K562 (cell line): ENCODE measurements at regions not wholly inside any gene's neighbourhood (a gene's known extent, or its start where the extent isn't known, plus 50 kb on each side); places are given as distances from the start of the nearest gene placed in this dataset.

Experiments used
- ATAC-seq: fragments of 200-7000 bp; cut with Tn5 transposase; 3 replicates; pipeline ENCODE4 v1.9.1; 2020; ENCODE audit warnings: moderate library complexity
- BruUV-seq: library from RNA; stranded (reverse); fragments of 400-500 nt; replicated peaks from 2 replicates; lab custom pipeline; 2021; lab: Mats Ljungman, UMichigan
- CTCF ChIA-PET: fragments of 300-600 bp; formaldehyde crosslinking; extraction: SDS; loops from one replicate; lab custom pipeline; 2021; ENCODE audit warnings: low intra/inter-chr PET ratio; lab: Yijun Ruan, JAX
- POLR2A ChIA-PET: fragments of 300-600, 350-650 bp; sonication (Branson Sonifier 250); formaldehyde crosslinking; extraction: SDS; loops from one replicate; lab custom pipeline; 2021; ENCODE audit warnings: antibody characterized with exemption, inconsistent platforms; lab: Yijun Ruan, JAX
- DNase-seq, 4 experiments: peaks; one replicate each; pipeline versions ENCODE4 v3.0.0 to v3.0.0-alpha.2; 2011 to 2018; ENCODE audit warnings: low spot score in 3 of 4, mixed read lengths in 3 of 4; ENCODE audit errors: extremely low read depth in 1 of 4
- FAIRE-seq: peaks from 2 replicates; lab custom pipeline; 2011; peaks lifted over from hg19 to GRCh38; lab: Jason Lieb, UNC
- H2AFZ ChIP-seq: 2 replicates; pipeline ENCODE4 v1.6.0; 2011; ENCODE audit warnings: low read depth, low read length, control low read depth, inconsistent platforms
- H3K27ac ChIP-seq: fragments of 200-600 bp; 3 replicates; pipeline ENCODE4 v1.8.0; 2011; ENCODE audit warnings: low read depth, mild to moderate bottlenecking, control low read depth, inconsistent platforms, low read length, moderate library complexity, mixed read lengths; ENCODE audit errors: extremely low read depth
- H3K27me3 ChIP-seq, 2 experiments: fragments of 300-600 bp in 1 of 2; 2 replicates in 1 of 2; 3 replicates in 1 of 2; pipeline versions ENCODE4 v1.6.0 to v1.8.0; 2011; ENCODE audit warnings: inconsistent platforms in 2 of 2, low read length in 2 of 2, mild to moderate bottlenecking in 1 of 2, mixed read lengths in 1 of 2, moderate library complexity in 1 of 2; ENCODE audit not compliant: control insufficient read depth in 2 of 2, insufficient read depth in 2 of 2
- H3K36me3 ChIP-seq: fragments of 300-600 bp; 3 replicates; pipeline ENCODE4 v1.8.0; 2011; ENCODE audit warnings: mild to moderate bottlenecking, low read length, inconsistent platforms; ENCODE audit not compliant: control insufficient read depth, insufficient read depth
- H3K4me1 ChIP-seq, 2 experiments: fragments of 200-600 bp in 1 of 2; replicated peaks in 1 of 2; 2 replicates in 1 of 2; 3 replicates in 1 of 2; pipeline versions ENCODE4 v1.5.1 to v1.8.0; 2011; ENCODE audit warnings: inconsistent platforms in 2 of 2, low read length in 2 of 2, mild to moderate bottlenecking in 1 of 2, mixed read lengths in 1 of 2, moderate library complexity in 1 of 2; ENCODE audit not compliant: control insufficient read depth in 2 of 2, insufficient read depth in 2 of 2
- H3K4me2 ChIP-seq: 2 replicates; pipeline ENCODE4 v1.6.1; 2011; ENCODE audit warnings: low read length, control low read depth, inconsistent platforms, mixed read lengths; ENCODE audit not compliant: insufficient read depth
- H3K4me3 ChIP-seq: fragments of 200-600 bp; sonication (generic), shearing (Covaris generic); 2 replicates; pipeline ENCODE4 v1.5.1; 2016; ENCODE audit warnings: control low read depth, inconsistent platforms
- H3K79me2 ChIP-seq: fragments of 200-600 bp; 3 replicates; pipeline ENCODE4 v1.8.0; 2011; ENCODE audit warnings: low read length, inconsistent platforms; ENCODE audit not compliant: control insufficient read depth, insufficient read depth
- H3K9ac ChIP-seq, 2 experiments: 2 replicates each; pipeline versions ENCODE4 v1.6.0 to v1.6.1; 2011; ENCODE audit warnings: low read depth in 2 of 2, low read length in 2 of 2, control low read depth in 1 of 2, inconsistent platforms in 1 of 2, mild to moderate bottlenecking in 1 of 2, mixed read lengths in 1 of 2; ENCODE audit not compliant: insufficient read depth in 1 of 2
- H3K9me1 ChIP-seq: one replicate; pipeline ENCODE4 v1.6.0; 2011; ENCODE audit warnings: inconsistent platforms, mild to moderate bottlenecking, low read length, moderate library complexity; ENCODE audit not compliant: control insufficient read depth, insufficient read depth
- H3K9me3 ChIP-seq: replicated peaks from 2 replicates; pipeline ENCODE4 v1.5.1; 2011; ENCODE audit warnings: low read depth, low read length, inconsistent platforms; ENCODE audit not compliant: control insufficient read depth, insufficient read depth
- H4K20me1 ChIP-seq: replicated peaks from 2 replicates; pipeline ENCODE4 v1.6.1; 2011; ENCODE audit warnings: low read length, inconsistent platforms, mixed read lengths; ENCODE audit not compliant: control insufficient read depth, insufficient read depth
- CEBPG ChIP-seq, 3 experiments: fragments of 200-800 bp in 1 of 3; sonication (Bioruptor generic) in 1 of 3; sonication (generic) in 1 of 3; formaldehyde crosslinking in 1 of 3; IDR thresholded peaks in 2 of 3; conservative IDR thresholded peaks in 1 of 3; 2 replicates each; pipeline versions ENCODE4 v1.6.1 to v1.8.0; 2016 to 2022; ENCODE audit warnings: missing compliant biosample characterization in 2 of 3, missing genetic modification characterization in 2 of 3, mild to moderate bottlenecking in 1 of 3, missing genetic modification reagents in 1 of 3
- CHD4 ChIP-seq: fragments of 200-600 bp; sonication (generic); IDR thresholded peaks from 3 replicates; pipeline ENCODE4 v1.6.1; 2012; ENCODE audit warnings: low read depth, mild to moderate bottlenecking, mixed read lengths, low read length, inconsistent platforms; ENCODE audit not compliant: insufficient read depth, insufficient replicate concordance, poor library complexity, severe bottlenecking
- DIDO1 ChIP-seq: fragments of 450-650 bp; IDR thresholded peaks from 2 replicates; pipeline ENCODE4 v1.6.1; 2016; ENCODE audit warnings: low read depth, missing biosample characterization, missing genetic modification characterization
- DPF2 ChIP-seq: fragments of 450-650 bp; IDR thresholded peaks from 2 replicates; pipeline ENCODE4 v1.6.1; 2016
- EWSR1 ChIP-seq: fragments of 450-650 bp; IDR thresholded peaks from 2 replicates; pipeline ENCODE4 v1.6.1; 2018; ENCODE audit warnings: borderline replicate concordance, mild to moderate bottlenecking, low read depth, moderate library complexity; ENCODE audit not compliant: partially characterized antibody
- EZH2 ChIP-seq: IDR thresholded peaks from 2 replicates; pipeline ENCODE4 v1.6.1; 2012; ENCODE audit warnings: low read depth, mild to moderate bottlenecking, inconsistent platforms, low read length, borderline replicate concordance
- GATA2 ChIP-seq: sonication (generic); formaldehyde crosslinking; IDR thresholded peaks from 2 replicates; pipeline ENCODE4 v1.4.0; 2020; ENCODE audit warnings: mild to moderate bottlenecking, missing genetic modification reagents
- HNRNPLL ChIP-seq: fragments of 200-400 bp; formaldehyde crosslinking; IDR thresholded peaks from 2 replicates; pipeline ENCODE4 v1.6.1; 2017; ENCODE audit warnings: low read length, low read depth, mild to moderate bottlenecking; ENCODE audit not compliant: poor library complexity, severe bottlenecking
- NCOA1 ChIP-seq: fragments of 450-650 bp; IDR thresholded peaks from 2 replicates; pipeline ENCODE4 v1.6.1; 2016; ENCODE audit warnings: low read depth
- NFIC ChIP-seq: fragments of 450-650 bp; IDR thresholded peaks from 2 replicates; pipeline ENCODE4 v1.6.1; 2017; ENCODE audit warnings: mild to moderate bottlenecking, inconsistent platforms
- SIN3B ChIP-seq: fragments of 450-650 bp; IDR thresholded peaks from 2 replicates; pipeline ENCODE4 v1.6.1; 2017; ENCODE audit warnings: low read depth, mild to moderate bottlenecking, moderate library complexity
- ZBTB17 ChIP-seq: fragments of 450-650 bp; formaldehyde crosslinking; IDR thresholded peaks from 2 replicates; pipeline ENCODE4 v1.4.0; 2020; ENCODE audit warnings: mild to moderate bottlenecking
- ZNF584 ChIP-seq: fragments of 200-800 bp; sonication (Bioruptor generic); IDR thresholded peaks from 2 replicates; pipeline ENCODE4 v1.6.1; 2016; ENCODE audit warnings: low read depth, mild to moderate bottlenecking, missing genetic modification characterization, missing compliant biosample characterization
- in situ Hi-C: fragments of 300-500 bp; cut with MboI; formaldehyde crosslinking; loops from 4 replicates; pipeline ENCODE4 v1.15.0; 2018; ENCODE audit warnings: inconsistent platforms, mixed read lengths
- intact Hi-C: fragments of 100-400 bp; cut with micrococcal nuclease; formaldehyde crosslinking; loops from 2 replicates; pipeline ENCODE4 v1.14.2; 2022
- TF ChIP-seq, protein P1 (sequence below): sonication (generic); formaldehyde crosslinking; IDR thresholded peaks from 2 replicates; pipeline ENCODE4 v1.9.0; 2022; ENCODE audit warnings: mild to moderate bottlenecking, missing genetic modification reagents

DNA sequence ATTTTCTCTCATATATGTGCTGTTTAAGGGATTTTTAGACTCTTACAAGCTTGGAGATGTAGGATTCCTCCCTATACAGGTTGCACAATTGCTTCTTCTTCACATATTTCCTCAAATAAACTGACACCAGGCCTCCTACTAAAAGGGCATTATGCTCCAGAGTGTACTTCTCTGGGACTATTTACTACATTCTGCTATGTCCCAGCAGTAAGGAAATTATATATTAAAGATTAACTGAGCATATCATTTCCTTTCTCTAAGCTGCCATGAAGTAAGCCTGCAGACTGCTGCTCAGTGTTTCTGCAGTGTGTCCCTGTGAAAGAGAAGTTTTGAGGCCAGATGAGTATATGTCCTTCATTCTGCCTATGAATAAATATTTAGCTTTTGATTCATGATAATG lies 356.9 kb upstream of the NUDT12 start:
- in situ Hi-C loops (no loop called here), intact Hi-C loops (no loop called here)
- no peak overlapping the region for H3K27ac ChIP-seq
- no peaks in the 10 kb centered on the region for H3K27me3 ChIP-seq
- no peak overlapping the region for H2AFZ ChIP-seq
- H3K4me2 ChIP-seq = no peak overlapping the region
- no peak for TF ChIP-seq ZNF584 (CRISPR knock-in tag)
- no peak for TF ChIP-seq SIN3B
- TF ChIP-seq, protein P1, sequence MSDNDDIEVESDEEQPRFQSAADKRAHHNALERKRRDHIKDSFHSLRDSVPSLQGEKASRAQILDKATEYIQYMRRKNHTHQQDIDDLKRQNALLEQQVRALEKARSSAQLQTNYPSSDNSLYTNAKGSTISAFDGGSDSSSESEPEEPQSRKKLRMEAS (CRISPR knock-in tag) = no peak
- no peak for TF ChIP-seq NCOA1
- no peaks in the 10 kb centered on the region for H4K20me1 ChIP-seq
- no peak for ATAC-seq
- DNase-seq = no peak
- H3K4me1 ChIP-seq = no peaks in the 10 kb centered on the region
- no peaks in the 10 kb centered on the region for H3K79me2 ChIP-seq
- ChIA-PET POLR2A (interaction anchor here (0.5 kb wide), 1 partner anchor 20 kb away, joined by 3 read pairs; no protein-coding TSS in a partner anchor), CTCF (no interaction called here)
- no peak for FAIRE-seq
- no peak overlapping the region for H3K4me3 ChIP-seq
- H3K9ac ChIP-seq = no peak overlapping the region
- no peaks in the 10 kb centered on the region for H3K9me3 ChIP-seq
- no peaks in the 10 kb centered on the region for H3K36me3 ChIP-seq
- no peaks in the 10 kb centered on the region for H3K9me1 ChIP-seq
- no TSS peak for BruUV-seq

DNA sequence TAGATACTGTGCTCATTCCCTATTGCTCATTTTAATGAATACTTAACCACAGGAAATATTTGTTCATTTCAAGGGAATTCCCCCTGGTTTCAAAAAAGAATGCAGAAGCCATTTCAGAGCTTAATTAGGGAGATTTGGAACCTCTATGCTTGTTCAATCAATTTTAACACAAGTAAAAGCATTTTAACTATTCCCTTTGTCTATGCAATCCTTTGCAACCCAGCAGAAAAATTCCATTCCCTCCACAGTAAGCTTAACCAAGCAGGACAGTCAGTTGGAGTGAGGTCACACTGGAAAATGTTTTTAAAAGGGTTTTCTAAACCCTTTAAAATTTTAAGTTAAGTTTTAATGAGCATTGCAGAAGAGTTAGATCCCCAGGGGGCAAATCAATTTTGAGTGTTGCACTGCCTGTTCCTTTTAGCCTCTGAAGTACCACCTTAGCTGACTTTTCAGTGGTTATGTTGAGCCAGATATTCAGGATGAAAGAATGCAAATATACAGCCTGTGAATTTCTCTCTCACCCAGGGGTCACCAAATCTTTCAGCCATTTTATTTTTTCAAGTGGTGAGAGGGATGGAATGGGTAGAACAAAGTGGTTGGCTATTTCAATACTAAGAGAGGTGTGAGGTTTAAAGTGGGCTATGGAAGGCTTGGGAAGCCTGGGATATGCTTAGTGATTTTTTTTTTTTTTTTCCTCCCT lies 356.2 kb upstream of the NUDT12 start:
- Histone ChIP-seq H3K79me2 (no peaks in the 10 kb centered on the region), H3K9me1 (no peaks in the 10 kb centered on the region), H3K9me3 (no peaks in the 10 kb centered on the region), H4K20me1 (no peaks in the 10 kb centered on the region), H2AFZ (no peak overlapping the region), H3K27ac (no peak overlapping the region), H3K4me3 (no peak overlapping the region), H3K4me2 (no peak overlapping the region), H3K36me3 (no peaks in the 10 kb centered on the region), H3K9ac (no peak overlapping the region), H3K4me1 (no peaks in the 10 kb centered on the region), H3K27me3 (no peaks in the 10 kb centered on the region)
- intact Hi-C loops = no loop called here
- ChIA-PET POLR2A (no interaction called here), CTCF (no interaction called here)
- DNase-seq = no peak
- in situ Hi-C loops = no loop called here
- no peak for ATAC-seq
- no peak for FAIRE-seq
- no peak for TF ChIP-seq GATA2 (CRISPR knock-in tag)
- TF ChIP-seq CEBPG (CRISPR knock-in tag; IDR thresholded peaks at IDR 0.05) = no peak
- no peak for TF ChIP-seq CEBPG (tag; conservative IDR thresholded peaks at IDR 0.05 in 1 of 2, IDR thresholded peaks at IDR 0.05 in 1 of 2)
- TF ChIP-seq HNRNPLL = no peak
- no peak for TF ChIP-seq NFIC
- no peak for TF ChIP-seq EZH2
- no peak for TF ChIP-seq EWSR1
- TF ChIP-seq DPF2 = no peak
- no peak for TF ChIP-seq DIDO1 (tag)
- TF ChIP-seq ZBTB17 (CRISPR knock-in tag) = no peak
- no peak for TF ChIP-seq CHD4
- no TSS peak for BruUV-seq
